HEK293 (cell line): ENCODE measurements at regions not wholly inside any gene's neighbourhood (a gene's known extent, or its start where the extent isn't known, plus 50 kb on each side); places are given as distances from the start of the nearest gene placed in this dataset.

ENCODE experiments used
- CTCF ChIA-PET: fragments of 350-600 bp; formaldehyde crosslinking; extraction: SDS; loops from one replicate; lab custom pipeline; 2021; ENCODE audit warnings: antibody characterized with exemption; lab: Yijun Ruan, JAX
- POLR2A ChIA-PET: fragments of 300-600 bp; formaldehyde crosslinking; extraction: SDS; loops from one replicate; lab custom pipeline; 2020; ENCODE audit warnings: antibody characterized with exemption, inconsistent platforms; lab: Yijun Ruan, JAX
- H3K27ac ChIP-seq: fragments of 200-500 bp; sonication (Bioruptor generic); 2 replicates; pipeline ENCODE4 v1.5.1; 2014; ENCODE audit warnings: low read depth, low read length, control low read depth, inconsistent platforms; ENCODE audit errors: extremely low read depth
- H3K36me3 ChIP-seq, 2 experiments: fragments of 200-500 bp in 1 of 2; sonication (Bioruptor generic) in 1 of 2; 1 replicate in 1 of 2; 2 replicates in 1 of 2; pipeline ENCODE4 v1.5.1; 2014 to 2017; ENCODE audit warnings: inconsistent platforms in 2 of 2, low read length in 2 of 2; ENCODE audit not compliant: control insufficient read depth in 2 of 2, insufficient read depth in 1 of 2
- H3K4me1 ChIP-seq: fragments of 200-500 bp; sonication (Bioruptor generic); 2 replicates; pipeline ENCODE4 v1.5.1; 2014; ENCODE audit warnings: mild to moderate bottlenecking, low read length, inconsistent platforms; ENCODE audit not compliant: control insufficient read depth, insufficient read depth
- H3K4me3 ChIP-seq: 2 replicates; pipeline ENCODE4 v1.5.1; 2011; ENCODE audit warnings: low read depth, mild to moderate bottlenecking, control low read depth, low read length, moderate library complexity
- H3K9me3 ChIP-seq: fragments of 200-500 bp; sonication (Bioruptor generic); 2 replicates; pipeline ENCODE4 v1.5.1; 2014; ENCODE audit warnings: low read depth, low read length, inconsistent platforms; ENCODE audit not compliant: control insufficient read depth, insufficient read depth
- OSR2 ChIP-seq: fragments of 450-650 bp; formaldehyde crosslinking; IDR thresholded peaks from 2 replicates; pipeline ENCODE4 v1.5.1; 2016; ENCODE audit warnings: missing biosample characterization, missing genetic modification characterization
- SALL2 ChIP-seq: fragments of 450-650 bp; formaldehyde crosslinking; IDR thresholded peaks from 2 replicates; pipeline ENCODE4 v1.5.0; 2017; ENCODE audit warnings: missing biosample characterization, mild to moderate bottlenecking, missing genetic modification characterization, borderline replicate concordance
- SP7 ChIP-seq: fragments of 450-650 bp; formaldehyde crosslinking; IDR thresholded peaks from 2 replicates; pipeline ENCODE4 v1.5.1; 2016; ENCODE audit warnings: missing biosample characterization, missing genetic modification characterization
- YY1 ChIP-seq: fragments of 450-650 bp; formaldehyde crosslinking; IDR thresholded peaks from 2 replicates; pipeline ENCODE4 v1.5.1; 2018; ENCODE audit warnings: missing biosample characterization, missing genetic modification characterization
- ZFP69B ChIP-seq: fragments of 450-650 bp; formaldehyde crosslinking; IDR thresholded peaks from 2 replicates; pipeline ENCODE4 v1.5.1; 2016; ENCODE audit warnings: missing biosample characterization, missing genetic modification characterization
- ZNF114 ChIP-seq: fragments of 450-650 bp; formaldehyde crosslinking; IDR thresholded peaks from 2 replicates; pipeline ENCODE4 v1.5.0; 2017; ENCODE audit warnings: missing biosample characterization, missing genetic modification characterization
- ZNF239 ChIP-seq: fragments of 450-650 bp; formaldehyde crosslinking; IDR thresholded peaks from 2 replicates; pipeline ENCODE4 v1.5.1; 2016; ENCODE audit warnings: missing biosample characterization, missing genetic modification characterization
- ZNF24 ChIP-seq: fragments of 450-650 bp; formaldehyde crosslinking; IDR thresholded peaks from 2 replicates; pipeline ENCODE4 v1.5.1; 2016; ENCODE audit warnings: missing biosample characterization, missing genetic modification characterization
- ZNF302 ChIP-seq: fragments of 450-650 bp; formaldehyde crosslinking; IDR thresholded peaks from 2 replicates; pipeline ENCODE4 v1.5.1; 2016; ENCODE audit warnings: missing biosample characterization, missing genetic modification characterization, low read depth
- ZNF555 ChIP-seq: fragments of 450-650 bp; formaldehyde crosslinking; conservative IDR thresholded peaks from 2 replicates; pipeline ENCODE4 v1.5.1; 2017; ENCODE audit warnings: missing biosample characterization, mild to moderate bottlenecking, missing genetic modification characterization, inconsistent platforms
- ZNF701 ChIP-seq: fragments of 450-650 bp; formaldehyde crosslinking; IDR thresholded peaks from 2 replicates; pipeline ENCODE4 v1.5.1; 2016; ENCODE audit warnings: missing biosample characterization, missing genetic modification characterization
- ZNF791 ChIP-seq: fragments of 450-650 bp; formaldehyde crosslinking; IDR thresholded peaks from 2 replicates; pipeline ENCODE4 v1.5.1; 2016; ENCODE audit warnings: missing biosample characterization, missing genetic modification characterization
- ZNF837 ChIP-seq: fragments of 450-650 bp; formaldehyde crosslinking; IDR thresholded peaks from 2 replicates; pipeline ENCODE4 v1.5.1; 2016; ENCODE audit warnings: missing biosample characterization, missing genetic modification characterization
- ZXDB ChIP-seq: fragments of 450-650 bp; formaldehyde crosslinking; IDR thresholded peaks from 2 replicates; pipeline ENCODE4 v1.5.1; 2016; ENCODE audit warnings: missing biosample characterization, missing genetic modification characterization
- TF ChIP-seq, protein P1 (sequence below): fragments of 450-650 bp; formaldehyde crosslinking; IDR thresholded peaks from 2 replicates; pipeline ENCODE4 v1.5.1; 2016; ENCODE audit warnings: missing biosample characterization, missing genetic modification characterization
- TF ChIP-seq, protein P2 (sequence below): fragments of 450-650 bp; formaldehyde crosslinking; IDR thresholded peaks from 2 replicates; pipeline ENCODE4 v1.5.1; 2016; ENCODE audit warnings: missing biosample characterization, missing genetic modification characterization, low read depth
- TF ChIP-seq, protein P3 (sequence below): fragments of 450-650 bp; formaldehyde crosslinking; IDR thresholded peaks from 2 replicates; pipeline ENCODE4 v1.5.1; 2016; ENCODE audit warnings: missing biosample characterization, missing genetic modification characterization
- TF ChIP-seq, protein P4 (sequence below): fragments of 450-650 bp; formaldehyde crosslinking; IDR thresholded peaks from 2 replicates; pipeline ENCODE4 v1.5.1; 2017; ENCODE audit warnings: missing biosample characterization, missing genetic modification characterization

DNA sequence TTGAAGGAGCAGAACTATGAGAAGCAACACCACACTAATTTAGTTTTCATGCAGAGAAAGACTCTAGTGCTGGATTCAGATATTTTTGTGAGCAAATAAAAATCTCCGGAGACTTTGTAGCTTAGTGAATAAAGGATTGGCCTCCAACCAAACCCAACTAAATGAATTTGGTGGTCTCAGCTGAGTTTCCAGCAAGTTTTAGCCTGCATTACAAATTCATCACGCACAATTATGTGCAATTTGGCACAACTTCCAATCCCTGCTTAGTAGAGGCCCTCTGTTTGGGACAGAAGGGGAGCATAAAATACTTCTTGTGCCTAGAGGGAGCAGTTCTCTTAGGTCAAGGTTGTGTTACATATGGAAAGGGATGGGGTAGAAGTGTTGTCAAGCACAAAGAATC is 112.3 kb upstream of the ADAMTSL1 start:
- no peaks in the 10 kb centered on the region for H3K9me3 ChIP-seq
- no peak overlapping the region for H3K27ac ChIP-seq
- no peak overlapping the region for H3K4me3 ChIP-seq
- ChIA-PET CTCF (interaction anchor here (0.8 kb wide), 1 partner anchor 81 kb away, joined by 4 read pairs; no protein-coding TSS in a partner anchor), POLR2A (no interaction called here)
- H3K36me3 ChIP-seq = no peaks in the 10 kb centered on the region
- TF ChIP-seq ZNF701 (tag by site-specific recombination) (no peak), ZXDB (no peak), ZNF114 (tag by site-specific recombination) (no peak)
- TF ChIP-seq, protein P1, sequence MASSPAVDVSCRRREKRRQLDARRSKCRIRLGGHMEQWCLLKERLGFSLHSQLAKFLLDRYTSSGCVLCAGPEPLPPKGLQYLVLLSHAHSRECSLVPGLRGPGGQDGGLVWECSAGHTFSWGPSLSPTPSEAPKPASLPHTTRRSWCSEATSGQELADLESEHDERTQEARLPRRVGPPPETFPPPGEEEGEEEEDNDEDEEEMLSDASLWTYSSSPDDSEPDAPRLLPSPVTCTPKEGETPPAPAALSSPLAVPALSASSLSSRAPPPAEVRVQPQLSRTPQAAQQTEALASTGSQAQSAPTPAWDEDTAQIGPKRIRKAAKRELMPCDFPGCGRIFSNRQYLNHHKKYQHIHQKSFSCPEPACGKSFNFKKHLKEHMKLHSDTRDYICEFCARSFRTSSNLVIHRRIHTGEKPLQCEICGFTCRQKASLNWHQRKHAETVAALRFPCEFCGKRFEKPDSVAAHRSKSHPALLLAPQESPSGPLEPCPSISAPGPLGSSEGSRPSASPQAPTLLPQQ (tag by site-specific recombination) = no peak
- TF ChIP-seq, protein P2, sequence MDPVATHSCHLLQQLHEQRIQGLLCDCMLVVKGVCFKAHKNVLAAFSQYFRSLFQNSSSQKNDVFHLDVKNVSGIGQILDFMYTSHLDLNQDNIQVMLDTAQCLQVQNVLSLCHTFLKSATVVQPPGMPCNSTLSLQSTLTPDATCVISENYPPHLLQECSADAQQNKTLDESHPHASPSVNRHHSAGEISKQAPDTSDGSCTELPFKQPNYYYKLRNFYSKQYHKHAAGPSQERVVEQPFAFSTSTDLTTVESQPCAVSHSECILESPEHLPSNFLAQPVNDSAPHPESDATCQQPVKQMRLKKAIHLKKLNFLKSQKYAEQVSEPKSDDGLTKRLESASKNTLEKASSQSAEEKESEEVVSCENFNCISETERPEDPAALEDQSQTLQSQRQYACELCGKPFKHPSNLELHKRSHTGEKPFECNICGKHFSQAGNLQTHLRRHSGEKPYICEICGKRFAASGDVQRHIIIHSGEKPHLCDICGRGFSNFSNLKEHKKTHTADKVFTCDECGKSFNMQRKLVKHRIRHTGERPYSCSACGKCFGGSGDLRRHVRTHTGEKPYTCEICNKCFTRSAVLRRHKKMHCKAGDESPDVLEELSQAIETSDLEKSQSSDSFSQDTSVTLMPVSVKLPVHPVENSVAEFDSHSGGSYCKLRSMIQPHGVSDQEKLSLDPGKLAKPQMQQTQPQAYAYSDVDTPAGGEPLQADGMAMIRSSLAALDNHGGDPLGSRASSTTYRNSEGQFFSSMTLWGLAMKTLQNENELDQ (tag by site-specific recombination) = no peak
- peaks cover 4% of the 10 kb centered on the region; the same call in 1 of the 2 replicates for H3K4me1 ChIP-seq

DNA sequence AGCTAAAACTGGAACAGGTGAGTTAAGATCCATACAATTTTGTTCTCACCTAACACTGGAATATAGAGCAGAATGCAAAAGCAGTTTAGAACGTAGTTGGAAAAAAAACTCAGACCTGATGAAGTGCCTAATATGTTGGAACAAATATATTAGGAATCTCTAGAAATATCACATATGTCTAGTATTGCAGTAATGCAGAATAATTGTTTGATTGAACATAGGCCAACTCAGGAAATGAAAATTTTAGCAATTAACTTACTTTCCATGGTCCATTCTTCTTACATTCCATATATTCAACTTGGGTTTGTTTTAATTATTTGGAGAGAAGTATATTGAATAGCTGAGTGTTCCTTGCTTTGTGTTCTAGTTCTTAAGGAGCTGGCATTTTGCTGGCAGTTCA is 111.8 kb upstream of the ADAMTSL1 start:
- ChIA-PET CTCF (interaction anchor here (0.9 kb wide), 1 partner anchor 80 kb away, joined by 3 read pairs; no protein-coding TSS in a partner anchor), POLR2A (no interaction called here)
- Histone ChIP-seq H3K4me3 (no peak overlapping the region), H3K36me3 (no peaks in the 10 kb centered on the region), H3K27ac (no peak overlapping the region), H3K4me1 (peaks cover 4% of the 10 kb centered on the region; the same call in 1 of the 2 replicates), H3K9me3 (no peaks in the 10 kb centered on the region)
- TF ChIP-seq, protein P3, sequence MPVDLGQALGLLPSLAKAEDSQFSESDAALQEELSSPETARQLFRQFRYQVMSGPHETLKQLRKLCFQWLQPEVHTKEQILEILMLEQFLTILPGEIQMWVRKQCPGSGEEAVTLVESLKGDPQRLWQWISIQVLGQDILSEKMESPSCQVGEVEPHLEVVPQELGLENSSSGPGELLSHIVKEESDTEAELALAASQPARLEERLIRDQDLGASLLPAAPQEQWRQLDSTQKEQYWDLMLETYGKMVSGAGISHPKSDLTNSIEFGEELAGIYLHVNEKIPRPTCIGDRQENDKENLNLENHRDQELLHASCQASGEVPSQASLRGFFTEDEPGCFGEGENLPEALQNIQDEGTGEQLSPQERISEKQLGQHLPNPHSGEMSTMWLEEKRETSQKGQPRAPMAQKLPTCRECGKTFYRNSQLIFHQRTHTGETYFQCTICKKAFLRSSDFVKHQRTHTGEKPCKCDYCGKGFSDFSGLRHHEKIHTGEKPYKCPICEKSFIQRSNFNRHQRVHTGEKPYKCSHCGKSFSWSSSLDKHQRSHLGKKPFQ = no peak
- TF ChIP-seq SP7 (tag by site-specific recombination) = no peak
- TF ChIP-seq OSR2 = no peak
- no peak for TF ChIP-seq ZNF239 (tag by site-specific recombination)
- TF ChIP-seq ZNF837 (tag by site-specific recombination) = no peak
- no peak for TF ChIP-seq ZNF555 (tag by site-specific recombination)
- no peak for TF ChIP-seq ZNF302 (tag by site-specific recombination)

DNA sequence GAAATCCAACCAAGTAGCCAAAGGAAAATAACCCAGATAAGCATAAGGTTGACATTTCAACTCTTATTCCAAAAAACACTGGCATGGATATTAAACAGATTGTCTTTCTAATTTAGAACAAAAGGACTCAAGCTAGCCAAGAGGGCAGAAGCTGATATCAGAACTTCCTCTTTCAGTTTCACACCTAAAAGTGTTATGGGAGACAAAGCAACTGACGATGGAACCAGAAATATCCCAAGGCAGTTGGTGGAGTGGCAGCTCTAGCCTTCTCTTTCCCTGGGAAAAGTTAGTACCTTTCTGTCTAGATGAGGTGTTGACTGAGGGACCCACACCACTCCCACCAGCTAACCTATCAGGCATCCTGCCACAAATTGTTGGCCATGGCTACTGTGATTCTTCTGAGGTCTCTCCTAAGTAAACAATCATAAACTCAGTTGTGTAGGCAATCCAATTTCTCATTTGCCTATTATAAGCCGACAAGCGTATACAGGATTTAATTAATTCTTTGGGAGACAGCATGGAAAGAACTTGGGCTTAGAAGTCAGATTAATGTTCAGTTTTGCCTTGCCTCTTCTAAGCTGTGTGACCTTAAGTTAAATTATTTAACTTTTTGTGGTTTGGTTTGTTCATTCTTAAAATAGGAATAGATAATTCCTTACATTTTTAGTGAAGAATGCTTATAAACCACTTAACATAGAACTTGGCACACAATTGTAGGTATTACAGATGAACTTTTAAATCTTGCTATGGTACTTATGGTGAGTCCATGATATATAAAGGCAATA is 110.9 kb upstream of the ADAMTSL1 start:
- POLR2A ChIA-PET = no interaction called here
- Histone ChIP-seq H3K27ac (no peak overlapping the region), H3K4me1 (peaks cover 4% of the 10 kb centered on the region; the same call in 1 of the 2 replicates), H3K9me3 (no peaks in the 10 kb centered on the region), H3K4me3 (no peak overlapping the region), H3K36me3 (no peaks in the 10 kb centered on the region)
- CTCF ChIA-PET = interaction anchor here (0.9 to 1.1 kb wide), 3 partner anchors 12 to 80 kb away, joined by 3 read pairs; no protein-coding TSS in a partner anchor
- no peak for TF ChIP-seq SALL2 (tag by site-specific recombination)
- TF ChIP-seq ZNF791 (tag by site-specific recombination) = no peak
- no peak for TF ChIP-seq ZFP69B
- TF ChIP-seq, protein P4, sequence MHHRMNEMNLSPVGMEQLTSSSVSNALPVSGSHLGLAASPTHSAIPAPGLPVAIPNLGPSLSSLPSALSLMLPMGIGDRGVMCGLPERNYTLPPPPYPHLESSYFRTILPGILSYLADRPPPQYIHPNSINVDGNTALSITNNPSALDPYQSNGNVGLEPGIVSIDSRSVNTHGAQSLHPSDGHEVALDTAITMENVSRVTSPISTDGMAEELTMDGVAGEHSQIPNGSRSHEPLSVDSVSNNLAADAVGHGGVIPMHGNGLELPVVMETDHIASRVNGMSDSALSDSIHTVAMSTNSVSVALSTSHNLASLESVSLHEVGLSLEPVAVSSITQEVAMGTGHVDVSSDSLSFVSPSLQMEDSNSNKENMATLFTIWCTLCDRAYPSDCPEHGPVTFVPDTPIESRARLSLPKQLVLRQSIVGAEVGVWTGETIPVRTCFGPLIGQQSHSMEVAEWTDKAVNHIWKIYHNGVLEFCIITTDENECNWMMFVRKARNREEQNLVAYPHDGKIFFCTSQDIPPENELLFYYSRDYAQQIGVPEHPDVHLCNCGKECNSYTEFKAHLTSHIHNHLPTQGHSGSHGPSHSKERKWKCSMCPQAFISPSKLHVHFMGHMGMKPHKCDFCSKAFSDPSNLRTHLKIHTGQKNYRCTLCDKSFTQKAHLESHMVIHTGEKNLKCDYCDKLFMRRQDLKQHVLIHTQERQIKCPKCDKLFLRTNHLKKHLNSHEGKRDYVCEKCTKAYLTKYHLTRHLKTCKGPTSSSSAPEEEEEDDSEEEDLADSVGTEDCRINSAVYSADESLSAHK (tag by site-specific recombination) = no peak
- no peak for TF ChIP-seq ZNF24 (tag by site-specific recombination)
- TF ChIP-seq YY1 = no peak
